ENCODE measurements at regions not wholly inside any gene's neighbourhood (a gene's known extent, or its start where the extent isn't known, plus 50 kb on each side); places are given as distances from the start of the nearest gene placed in this dataset.

DNA sequence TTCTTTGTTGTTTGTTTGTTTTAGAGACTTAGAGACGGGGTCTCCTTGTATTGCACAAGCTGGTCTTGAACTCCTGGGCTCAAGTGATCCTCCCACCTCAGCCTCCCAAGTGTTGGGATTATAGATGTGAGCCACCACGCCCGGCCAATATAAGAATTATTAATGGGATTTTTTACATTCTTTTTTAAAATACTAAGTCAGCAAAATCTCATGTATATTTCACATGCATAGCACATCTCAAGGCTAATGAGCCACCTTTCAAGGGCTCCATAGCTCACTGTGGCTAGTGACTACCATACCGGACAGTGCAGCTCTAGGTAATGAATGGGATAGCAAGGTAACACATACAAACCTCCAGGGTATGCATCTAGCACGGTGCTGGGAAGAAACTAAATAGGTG, 361.4 kb downstream of the SAMD5 start (continued):
- no peak for TF ChIP-seq NR3C1 (CRISPR knock-in tag; conservative IDR thresholded peaks at IDR 0.05; ENCODE audit: low read depth)

DNA sequence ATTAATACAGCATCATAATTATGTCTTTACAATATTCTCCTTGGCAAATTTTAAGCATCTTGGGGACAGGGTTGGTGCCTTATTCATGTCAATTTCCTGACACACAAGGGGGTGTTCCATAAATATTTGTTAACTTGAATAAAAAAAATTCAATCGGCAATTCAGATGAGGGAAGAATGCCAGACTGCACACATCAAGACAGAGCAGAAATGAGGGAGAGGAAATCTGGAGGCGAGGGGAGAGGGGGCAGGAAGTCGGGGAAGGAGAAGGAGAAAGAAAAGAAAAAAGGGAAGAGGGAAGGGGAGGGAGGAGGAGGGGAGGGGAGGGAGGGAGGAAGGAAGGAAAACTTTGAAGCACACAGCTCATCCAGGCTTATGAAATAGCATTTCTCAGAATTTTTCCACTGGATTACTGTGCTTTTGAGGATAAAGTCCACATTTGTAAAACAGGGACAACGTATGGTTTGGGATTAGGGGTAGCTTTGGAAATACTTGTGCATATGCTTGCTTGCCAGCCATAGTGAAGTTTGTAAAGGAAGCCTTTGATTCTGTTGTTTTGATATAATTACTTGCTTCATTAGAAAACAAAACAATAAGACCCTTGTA, 362.1 kb downstream of the SAMD5 start:
- DNase-seq (ENCODE audit: low spot score), result no peak
- ATAC-seq, result no peak
- ChIA-PET POLR2A (no interaction called here), CTCF (interaction anchor here (1.1 kb wide), 1 partner anchor 488 kb away, joined by 3 read pairs; no protein-coding TSS in a partner anchor)
- no peak overlapping the region for H3K27ac Mint-ChIP-seq
- H3K36me3 Mint-ChIP-seq, result no peaks in the 10 kb centered on the region
- H3K27me3 Mint-ChIP-seq (ENCODE audit: low read depth), result no peaks in the 10 kb centered on the region
- TF ChIP-seq, protein P1, sequence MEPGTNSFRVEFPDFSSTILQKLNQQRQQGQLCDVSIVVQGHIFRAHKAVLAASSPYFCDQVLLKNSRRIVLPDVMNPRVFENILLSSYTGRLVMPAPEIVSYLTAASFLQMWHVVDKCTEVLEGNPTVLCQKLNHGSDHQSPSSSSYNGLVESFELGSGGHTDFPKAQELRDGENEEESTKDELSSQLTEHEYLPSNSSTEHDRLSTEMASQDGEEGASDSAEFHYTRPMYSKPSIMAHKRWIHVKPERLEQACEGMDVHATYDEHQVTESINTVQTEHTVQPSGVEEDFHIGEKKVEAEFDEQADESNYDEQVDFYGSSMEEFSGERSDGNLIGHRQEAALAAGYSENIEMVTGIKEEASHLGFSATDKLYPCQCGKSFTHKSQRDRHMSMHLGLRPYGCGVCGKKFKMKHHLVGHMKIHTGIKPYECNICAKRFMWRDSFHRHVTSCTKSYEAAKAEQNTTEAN (CRISPR knock-in tag; IDR thresholded peaks at IDR 0.05), result no peak
- TF ChIP-seq, protein P2, sequence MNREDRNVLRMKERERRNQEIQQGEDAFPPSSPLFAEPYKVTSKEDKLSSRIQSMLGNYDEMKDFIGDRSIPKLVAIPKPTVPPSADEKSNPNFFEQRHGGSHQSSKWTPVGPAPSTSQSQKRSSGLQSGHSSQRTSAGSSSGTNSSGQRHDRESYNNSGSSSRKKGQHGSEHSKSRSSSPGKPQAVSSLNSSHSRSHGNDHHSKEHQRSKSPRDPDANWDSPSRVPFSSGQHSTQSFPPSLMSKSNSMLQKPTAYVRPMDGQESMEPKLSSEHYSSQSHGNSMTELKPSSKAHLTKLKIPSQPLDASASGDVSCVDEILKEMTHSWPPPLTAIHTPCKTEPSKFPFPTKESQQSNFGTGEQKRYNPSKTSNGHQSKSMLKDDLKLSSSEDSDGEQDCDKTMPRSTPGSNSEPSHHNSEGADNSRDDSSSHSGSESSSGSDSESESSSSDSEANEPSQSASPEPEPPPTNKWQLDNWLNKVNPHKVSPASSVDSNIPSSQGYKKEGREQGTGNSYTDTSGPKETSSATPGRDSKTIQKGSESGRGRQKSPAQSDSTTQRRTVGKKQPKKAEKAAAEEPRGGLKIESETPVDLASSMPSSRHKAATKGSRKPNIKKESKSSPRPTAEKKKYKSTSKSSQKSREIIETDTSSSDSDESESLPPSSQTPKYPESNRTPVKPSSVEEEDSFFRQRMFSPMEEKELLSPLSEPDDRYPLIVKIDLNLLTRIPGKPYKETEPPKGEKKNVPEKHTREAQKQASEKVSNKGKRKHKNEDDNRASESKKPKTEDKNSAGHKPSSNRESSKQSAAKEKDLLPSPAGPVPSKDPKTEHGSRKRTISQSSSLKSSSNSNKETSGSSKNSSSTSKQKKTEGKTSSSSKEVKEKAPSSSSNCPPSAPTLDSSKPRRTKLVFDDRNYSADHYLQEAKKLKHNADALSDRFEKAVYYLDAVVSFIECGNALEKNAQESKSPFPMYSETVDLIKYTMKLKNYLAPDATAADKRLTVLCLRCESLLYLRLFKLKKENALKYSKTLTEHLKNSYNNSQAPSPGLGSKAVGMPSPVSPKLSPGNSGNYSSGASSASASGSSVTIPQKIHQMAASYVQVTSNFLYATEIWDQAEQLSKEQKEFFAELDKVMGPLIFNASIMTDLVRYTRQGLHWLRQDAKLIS (CRISPR knock-in tag; IDR thresholded peaks at IDR 0.05; ENCODE audit: borderline replicate concordance), result no peak
- TF ChIP-seq, protein P3, sequence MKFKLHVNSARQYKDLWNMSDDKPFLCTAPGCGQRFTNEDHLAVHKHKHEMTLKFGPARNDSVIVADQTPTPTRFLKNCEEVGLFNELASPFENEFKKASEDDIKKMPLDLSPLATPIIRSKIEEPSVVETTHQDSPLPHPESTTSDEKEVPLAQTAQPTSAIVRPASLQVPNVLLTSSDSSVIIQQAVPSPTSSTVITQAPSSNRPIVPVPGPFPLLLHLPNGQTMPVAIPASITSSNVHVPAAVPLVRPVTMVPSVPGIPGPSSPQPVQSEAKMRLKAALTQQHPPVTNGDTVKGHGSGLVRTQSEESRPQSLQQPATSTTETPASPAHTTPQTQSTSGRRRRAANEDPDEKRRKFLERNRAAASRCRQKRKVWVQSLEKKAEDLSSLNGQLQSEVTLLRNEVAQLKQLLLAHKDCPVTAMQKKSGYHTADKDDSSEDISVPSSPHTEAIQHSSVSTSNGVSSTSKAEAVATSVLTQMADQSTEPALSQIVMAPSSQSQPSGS (CRISPR knock-in tag; IDR thresholded peaks at IDR 0.05; ENCODE audit: borderline replicate concordance, low read depth), result no peak
- TF ChIP-seq ETV6 (CRISPR knock-in tag; IDR thresholded peaks at IDR 0.05), result no peak
- H3K9me3 Mint-ChIP-seq, result no peaks in the 10 kb centered on the region; the same call in 1 of the 2 replicates
- peaks cover 2% of the 10 kb centered on the region; the same call in 1 of the 2 replicates for H3K4me1 Mint-ChIP-seq
- H3K4me3 Mint-ChIP-seq, result no peak overlapping the region

DNA sequence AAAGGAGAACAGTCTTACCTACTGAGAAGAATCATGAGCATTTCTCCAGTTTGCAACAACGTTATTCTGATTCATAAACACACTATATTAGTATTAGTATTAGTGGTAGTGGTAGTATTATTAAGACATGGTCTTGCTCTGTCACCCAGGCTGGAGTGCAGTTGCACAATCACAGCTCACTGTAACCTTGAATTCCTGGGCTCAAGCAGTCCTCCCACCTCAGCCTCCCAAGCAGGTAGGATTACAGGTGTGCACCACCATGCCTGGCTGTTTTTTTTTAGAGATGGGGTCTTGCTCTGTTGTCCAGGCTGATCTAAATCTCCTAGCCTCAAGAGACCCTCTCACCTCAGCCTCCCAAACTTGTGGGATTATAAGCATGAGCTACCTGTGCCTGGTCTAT, 363.5 kb downstream of the SAMD5 start:
- ATAC-seq (no peak), DNase-seq (ENCODE audit: low spot score) (no peak)
- TF ChIP-seq SOX15 (CRISPR knock-in tag; IDR thresholded peaks at IDR 0.05) (no peak), RELA (CRISPR knock-in tag; IDR thresholded peaks at IDR 0.05; ENCODE audit: borderline replicate concordance) (no peak), NFATC4 (CRISPR knock-in tag; IDR thresholded peaks at IDR 0.05) (no peak)
- no peaks in the 10 kb centered on the region for H3K27me3 Mint-ChIP-seq (ENCODE audit: low read depth)
- H3K36me3 Mint-ChIP-seq, result no peaks in the 10 kb centered on the region
- H3K4me1 Mint-ChIP-seq, result peaks cover 2% of the 10 kb centered on the region; the same call in 1 of the 2 replicates
- H3K4me3 Mint-ChIP-seq, result no peak overlapping the region
- ChIA-PET CTCF (no interaction called here), POLR2A (no interaction called here)
- no peak overlapping the region for H3K27ac Mint-ChIP-seq
- no peaks in the 10 kb centered on the region; the same call in 1 of the 2 replicates for H3K9me3 Mint-ChIP-seq

DNA sequence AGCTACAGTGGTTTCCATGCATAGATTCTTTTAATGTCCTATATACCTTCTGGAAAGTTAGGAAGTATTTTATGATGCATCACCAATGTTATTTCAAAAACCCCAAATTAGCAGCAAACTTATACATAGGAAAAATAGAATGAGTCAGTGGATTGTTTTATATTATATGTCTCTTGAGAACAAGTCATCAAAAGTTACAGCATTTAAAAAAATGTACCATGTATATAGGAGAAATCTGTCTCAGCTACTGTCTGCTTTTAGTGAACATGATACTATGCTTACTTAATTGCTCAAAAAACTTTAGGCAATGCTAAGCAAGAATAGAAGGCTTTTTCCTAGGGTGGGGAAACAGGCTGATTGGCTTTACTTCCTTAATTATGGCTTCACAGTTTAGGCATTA, 365.3 kb downstream of the SAMD5 start:
- H3K36me3 Mint-ChIP-seq, result no peaks in the 10 kb centered on the region
- ATAC-seq (no peak), DNase-seq (ENCODE audit: low spot score) (no peak)
- TF ChIP-seq, protein P4, sequence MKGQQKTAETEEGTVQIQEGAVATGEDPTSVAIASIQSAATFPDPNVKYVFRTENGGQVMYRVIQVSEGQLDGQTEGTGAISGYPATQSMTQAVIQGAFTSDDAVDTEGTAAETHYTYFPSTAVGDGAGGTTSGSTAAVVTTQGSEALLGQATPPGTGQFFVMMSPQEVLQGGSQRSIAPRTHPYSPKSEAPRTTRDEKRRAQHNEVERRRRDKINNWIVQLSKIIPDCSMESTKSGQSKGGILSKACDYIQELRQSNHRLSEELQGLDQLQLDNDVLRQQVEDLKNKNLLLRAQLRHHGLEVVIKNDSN (CRISPR knock-in tag; IDR thresholded peaks at IDR 0.05), result no peak
- TF ChIP-seq TCF7 (CRISPR knock-in tag; IDR thresholded peaks at IDR 0.05; ENCODE audit: low read depth) (no peak), ATF1 (CRISPR knock-in tag; IDR thresholded peaks at IDR 0.05) (no peak), ZNF263 (CRISPR knock-in tag; IDR thresholded peaks at IDR 0.05; ENCODE audit: low read depth) (no peak), MXD4 (CRISPR knock-in tag; IDR thresholded peaks at IDR 0.05; ENCODE audit: borderline replicate concordance) (no peak), NFATC4 (CRISPR knock-in tag; IDR thresholded peaks at IDR 0.05) (no peak), TEAD1 (CRISPR knock-in tag; IDR thresholded peaks at IDR 0.05) (no peak), NR2C2 (CRISPR knock-in tag; IDR thresholded peaks at IDR 0.05) (no peak), CBFB (CRISPR knock-in tag; IDR thresholded peaks at IDR 0.05; ENCODE audit: low read depth) (no peak), FOXJ3 (CRISPR knock-in tag; IDR thresholded peaks at IDR 0.05; ENCODE audit: borderline replicate concordance) (no peak), FOXK1 (CRISPR knock-in tag; IDR thresholded peaks at IDR 0.05) (no peak), HMGA2 (CRISPR knock-in tag; IDR thresholded peaks at IDR 0.05) (no peak)
- TF ChIP-seq, protein P5, sequence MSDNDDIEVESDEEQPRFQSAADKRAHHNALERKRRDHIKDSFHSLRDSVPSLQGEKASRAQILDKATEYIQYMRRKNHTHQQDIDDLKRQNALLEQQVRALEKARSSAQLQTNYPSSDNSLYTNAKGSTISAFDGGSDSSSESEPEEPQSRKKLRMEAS (CRISPR knock-in tag; IDR thresholded peaks at IDR 0.05), result no peak
- no peak overlapping the region for H3K27ac Mint-ChIP-seq
- POLR2A ChIA-PET, result no interaction called here
- no peaks in the 10 kb centered on the region; the same call in 1 of the 2 replicates for H3K9me3 Mint-ChIP-seq
- no peaks in the 10 kb centered on the region for H3K27me3 Mint-ChIP-seq (ENCODE audit: low read depth)
- peaks cover 2% of the 10 kb centered on the region; the same call in 1 of the 2 replicates for H3K4me1 Mint-ChIP-seq
- CTCF ChIA-PET, result no interaction called here
- H3K4me3 Mint-ChIP-seq, result no peak overlapping the region
